ENCODE measurements at regions not wholly inside any gene's neighbourhood (a gene's known extent, or its start where the extent isn't known, plus 50 kb on each side); places are given as distances from the start of the nearest gene placed in this dataset.

GRCh38 chr2:133977405-133977804, 276.5 kb upstream of the MGAT5 start:
- Histone ChIP-seq H3K27me3 (ENCODE audit: insufficient read depth, insufficient read length) (no peaks in the 10 kb centered on the region), H3K9me3 (ENCODE audit: insufficient read depth, low read length) (no peaks in the 10 kb centered on the region), H3K9ac (ENCODE audit: insufficient read length, low read depth) (no peak overlapping the region), H3K36me3 (ENCODE audit: insufficient read depth, insufficient read length, low read length) (no peaks in the 10 kb centered on the region), H3K4me3 (ENCODE audit: insufficient read length, low read depth) (no peak overlapping the region), H3K4me1 (ENCODE audit: insufficient read depth, insufficient read length) (no peaks in the 10 kb centered on the region)
- DNase-seq (ENCODE audit: low read depth, low spot score), result no peak
- TF ChIP-seq ZNF274 (IDR thresholded peaks at IDR 0.05; ENCODE audit: low read depth, low read length) (no peak), SUZ12 (IDR thresholded peaks at IDR 0.05; ENCODE audit: extremely low read depth, insufficient read depth, insufficient read length) (no peak), YY1 (IDR thresholded peaks at IDR 0.05; ENCODE audit: insufficient read depth, insufficient read length) (no peak)

GRCh38 chr2:133982256-133982655, 271.6 kb upstream of the MGAT5 start:
- no peaks in the 10 kb centered on the region for H3K4me1 ChIP-seq (ENCODE audit: insufficient read depth, insufficient read length)
- H3K9ac ChIP-seq (ENCODE audit: insufficient read length, low read depth), result no peak overlapping the region
- H3K27me3 ChIP-seq (ENCODE audit: insufficient read depth, insufficient read length), result no peaks in the 10 kb centered on the region
- no peak overlapping the region for H3K4me3 ChIP-seq (ENCODE audit: insufficient read length, low read depth)
- H3K9me3 ChIP-seq (ENCODE audit: insufficient read depth, low read length), result peaks cover 5% of the 10 kb centered on the region; the same call in 1 of the 2 replicates
- no peaks in the 10 kb centered on the region for H3K36me3 ChIP-seq (ENCODE audit: insufficient read depth, insufficient read length, low read length)
- no peak for DNase-seq (ENCODE audit: low read depth, low spot score)
- TF ChIP-seq YY1 (IDR thresholded peaks at IDR 0.05; ENCODE audit: insufficient read depth, insufficient read length) (no peak), ZNF274 (IDR thresholded peaks at IDR 0.05; ENCODE audit: low read depth, low read length) (no peak)

GRCh38 chr2:133985563-133985962, 268.3 kb upstream of the MGAT5 start:
- Histone ChIP-seq H3K4me1 (ENCODE audit: insufficient read depth, insufficient read length) (no peaks in the 10 kb centered on the region), H3K9me3 (ENCODE audit: insufficient read depth, low read length) (peaks cover 5% of the 10 kb centered on the region; the same call in 1 of the 2 replicates), H3K27me3 (ENCODE audit: insufficient read depth, insufficient read length) (no peaks in the 10 kb centered on the region), H3K9ac (ENCODE audit: insufficient read length, low read depth) (no peak overlapping the region), H3K36me3 (ENCODE audit: insufficient read depth, insufficient read length, low read length) (no peaks in the 10 kb centered on the region), H3K4me3 (ENCODE audit: insufficient read length, low read depth) (no peak overlapping the region)
- no peak for DNase-seq (ENCODE audit: low read depth, low spot score)
- TF ChIP-seq ZNF274 (IDR thresholded peaks at IDR 0.05; ENCODE audit: low read depth, low read length) (no peak), SUZ12 (IDR thresholded peaks at IDR 0.05; ENCODE audit: extremely low read depth, insufficient read depth, insufficient read length) (no peak), YY1 (IDR thresholded peaks at IDR 0.05; ENCODE audit: insufficient read depth, insufficient read length) (no peak)

- Histone ChIP-seq H3K4me1 (ENCODE audit: insufficient read depth, insufficient read length) (no peaks in the 10 kb centered on the region), H3K36me3 (ENCODE audit: insufficient read depth, insufficient read length, low read length) (no peaks in the 10 kb centered on the region), H3K4me3 (ENCODE audit: insufficient read length, low read depth) (no peak overlapping the region), H3K27me3 (ENCODE audit: insufficient read depth, insufficient read length) (no peaks in the 10 kb centered on the region), H3K9me3 (ENCODE audit: insufficient read depth, low read length) (peaks cover 5% of the 10 kb centered on the region; the same call in 1 of the 2 replicates), H3K9ac (ENCODE audit: insufficient read length, low read depth) (no peak overlapping the region)
- no peak for DNase-seq (ENCODE audit: low read depth, low spot score)
- TF ChIP-seq YY1 (IDR thresholded peaks at IDR 0.05; ENCODE audit: insufficient read depth, insufficient read length) (no peak), SUZ12 (IDR thresholded peaks at IDR 0.05; ENCODE audit: extremely low read depth, insufficient read depth, insufficient read length) (no peak), ZNF274 (IDR thresholded peaks at IDR 0.05; ENCODE audit: low read depth, low read length) (no peak)
Observed at GRCh38 chr2:133986081-133986837, 267.6 kb upstream of the MGAT5 start.

- Histone ChIP-seq H3K36me3 (ENCODE audit: insufficient read depth, insufficient read length, low read length) (no peaks in the 10 kb centered on the region), H3K4me1 (ENCODE audit: insufficient read depth, insufficient read length) (no peaks in the 10 kb centered on the region), H3K4me3 (ENCODE audit: insufficient read length, low read depth) (no peak overlapping the region), H3K9me3 (ENCODE audit: insufficient read depth, low read length) (peaks cover 5% of the 10 kb centered on the region; the same call in 1 of the 2 replicates), H3K9ac (ENCODE audit: insufficient read length, low read depth) (no peak overlapping the region), H3K27me3 (ENCODE audit: insufficient read depth, insufficient read length) (no peaks in the 10 kb centered on the region)
- DNase-seq (ENCODE audit: low read depth, low spot score), result no peak
- TF ChIP-seq SUZ12 (IDR thresholded peaks at IDR 0.05; ENCODE audit: extremely low read depth, insufficient read depth, insufficient read length), result no peak
- TF ChIP-seq YY1 (IDR thresholded peaks at IDR 0.05; ENCODE audit: insufficient read depth, insufficient read length), result no peak
- TF ChIP-seq ZNF274 (IDR thresholded peaks at IDR 0.05; ENCODE audit: low read depth, low read length), result no peak
Observed at GRCh38 chr2:133986881-133987795, 266.7 kb upstream of the MGAT5 start.

GRCh38 chr2:133988316-133988891, 265.5 kb upstream of the MGAT5 start:
- Histone ChIP-seq H3K4me3 (ENCODE audit: insufficient read length, low read depth) (no peak overlapping the region), H3K27me3 (ENCODE audit: insufficient read depth, insufficient read length) (no peaks in the 10 kb centered on the region), H3K36me3 (ENCODE audit: insufficient read depth, insufficient read length, low read length) (no peaks in the 10 kb centered on the region), H3K4me1 (ENCODE audit: insufficient read depth, insufficient read length) (no peaks in the 10 kb centered on the region), H3K9me3 (ENCODE audit: insufficient read depth, low read length) (peaks cover 5% of the 10 kb centered on the region; the same call in 1 of the 2 replicates), H3K9ac (ENCODE audit: insufficient read length, low read depth) (no peak overlapping the region)
- no peak for DNase-seq (ENCODE audit: low read depth, low spot score)
- TF ChIP-seq ZNF274 (IDR thresholded peaks at IDR 0.05; ENCODE audit: low read depth, low read length), result no peak
- no peak for TF ChIP-seq SUZ12 (IDR thresholded peaks at IDR 0.05; ENCODE audit: extremely low read depth, insufficient read depth, insufficient read length)
- no peak for TF ChIP-seq YY1 (IDR thresholded peaks at IDR 0.05; ENCODE audit: insufficient read depth, insufficient read length)
